ENCODE measurements at regions not wholly inside any gene's neighbourhood (a gene's known extent, or its start where the extent isn't known, plus 50 kb on each side); places are given as distances from the start of the nearest gene placed in this dataset.

DNA sequence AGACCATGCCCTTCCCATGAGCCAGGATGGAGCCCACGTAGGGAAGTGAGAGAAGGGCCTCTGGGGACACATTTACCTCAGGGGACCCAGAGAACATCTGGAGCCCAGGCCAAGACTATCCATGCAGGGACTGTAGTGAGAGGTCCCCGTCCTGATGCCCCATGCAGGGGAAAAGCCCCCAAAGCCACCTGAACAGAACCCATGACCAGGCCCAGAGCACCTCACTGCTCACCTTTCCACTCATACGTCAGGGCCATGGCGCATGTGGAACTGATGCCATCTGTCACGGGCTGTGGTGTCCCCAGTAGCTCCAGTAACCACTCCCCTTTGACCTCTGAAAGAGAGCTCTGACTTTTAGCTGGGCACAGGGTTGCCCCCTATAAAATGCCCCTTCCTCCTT, 106.5 kb upstream of the TEX51 start:
- CTCF ChIA-PET = no interaction called here
- no peak overlapping the region for H3K27ac ChIP-seq
- no peaks in the 10 kb centered on the region for H3K36me3 ChIP-seq (ENCODE audit: low read depth)
- no peaks in the 10 kb centered on the region for H3K9me3 ChIP-seq (ENCODE audit: insufficient read depth, low read depth)
- H3K4me3 ChIP-seq = no peak overlapping the region
- peaks cover 81% of the 10 kb centered on the region for H3K27me3 ChIP-seq (ENCODE audit: insufficient read depth, low read depth)
- no peaks in the 10 kb centered on the region for H4K20me1 ChIP-seq (ENCODE audit: insufficient read depth)
- POLR2A ChIA-PET (ENCODE audit: unreplicated experiment) = no interaction called here
- no peaks in the 10 kb centered on the region for H3K4me1 ChIP-seq (replicated peaks; ENCODE audit: insufficient read depth)
- no peak for DNase-seq
- no peak for TF ChIP-seq CTCF (conservative IDR thresholded peaks at IDR 0.05)
- no peak for TF ChIP-seq EZH2 (IDR thresholded peaks at IDR 0.05; ENCODE audit: low read depth)
- no peaks in the 10 kb centered on the region for H3F3A ChIP-seq (ENCODE audit: insufficient read depth, low read depth)
- no TSS peak for BruUV-seq (replicated peaks)
- H3K4me2 ChIP-seq = no peak overlapping the region
- intact Hi-C loops (cut with micrococcal nuclease; ENCODE audit: unreplicated experiment) = no loop called here
- no peaks in the 10 kb centered on the region for H3K79me2 ChIP-seq (ENCODE audit: low read depth)
- no peak overlapping the region for H2AFZ ChIP-seq
- H3K9me2 ChIP-seq (ENCODE audit: insufficient read depth) = no peaks in the 10 kb centered on the region

DNA sequence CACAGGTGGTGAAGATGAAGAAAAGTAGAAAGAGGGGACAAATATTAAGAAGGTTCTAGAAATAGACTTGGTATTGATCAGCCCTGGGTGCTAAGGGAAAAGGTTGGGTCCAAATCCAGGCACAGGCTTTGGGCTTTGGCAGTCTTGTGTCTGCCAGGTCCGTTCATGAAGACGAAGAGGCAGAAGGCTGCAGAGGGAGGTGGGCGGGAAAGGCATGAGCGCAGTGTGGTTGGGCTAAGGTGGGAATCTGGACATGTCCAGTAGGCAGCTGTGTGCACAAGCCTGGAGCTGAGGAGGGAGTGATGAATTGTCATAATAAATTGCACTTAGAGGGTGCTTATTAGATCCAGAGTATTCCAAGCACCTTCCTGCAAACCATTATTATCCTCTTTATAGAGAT, 105.7 kb upstream of the TEX51 start:
- Histone ChIP-seq H3K27ac (no peak overlapping the region), H3K4me1 (replicated peaks; ENCODE audit: insufficient read depth) (no peaks in the 10 kb centered on the region), H3K79me2 (ENCODE audit: low read depth) (no peaks in the 10 kb centered on the region), H3K27me3 (ENCODE audit: insufficient read depth, low read depth) (peaks cover 89% of the 10 kb centered on the region), H2AFZ (no peak overlapping the region), H3F3A (ENCODE audit: insufficient read depth, low read depth) (no peaks in the 10 kb centered on the region), H3K36me3 (ENCODE audit: low read depth) (no peaks in the 10 kb centered on the region), H3K9me3 (ENCODE audit: insufficient read depth, low read depth) (no peaks in the 10 kb centered on the region), H3K4me3 (no peak overlapping the region), H3K9me2 (ENCODE audit: insufficient read depth) (no peaks in the 10 kb centered on the region), H3K4me2 (no peak overlapping the region), H4K20me1 (ENCODE audit: insufficient read depth) (no peaks in the 10 kb centered on the region)
- BruUV-seq (replicated peaks) = no TSS peak
- TF ChIP-seq CTCF (conservative IDR thresholded peaks at IDR 0.05) (no peak), EZH2 (IDR thresholded peaks at IDR 0.05; ENCODE audit: low read depth) (no peak)
- DNase-seq = no peak
- ChIA-PET POLR2A (ENCODE audit: unreplicated experiment) (no interaction called here), CTCF (no interaction called here)
- intact Hi-C loops (cut with micrococcal nuclease; ENCODE audit: unreplicated experiment) = no loop called here

DNA sequence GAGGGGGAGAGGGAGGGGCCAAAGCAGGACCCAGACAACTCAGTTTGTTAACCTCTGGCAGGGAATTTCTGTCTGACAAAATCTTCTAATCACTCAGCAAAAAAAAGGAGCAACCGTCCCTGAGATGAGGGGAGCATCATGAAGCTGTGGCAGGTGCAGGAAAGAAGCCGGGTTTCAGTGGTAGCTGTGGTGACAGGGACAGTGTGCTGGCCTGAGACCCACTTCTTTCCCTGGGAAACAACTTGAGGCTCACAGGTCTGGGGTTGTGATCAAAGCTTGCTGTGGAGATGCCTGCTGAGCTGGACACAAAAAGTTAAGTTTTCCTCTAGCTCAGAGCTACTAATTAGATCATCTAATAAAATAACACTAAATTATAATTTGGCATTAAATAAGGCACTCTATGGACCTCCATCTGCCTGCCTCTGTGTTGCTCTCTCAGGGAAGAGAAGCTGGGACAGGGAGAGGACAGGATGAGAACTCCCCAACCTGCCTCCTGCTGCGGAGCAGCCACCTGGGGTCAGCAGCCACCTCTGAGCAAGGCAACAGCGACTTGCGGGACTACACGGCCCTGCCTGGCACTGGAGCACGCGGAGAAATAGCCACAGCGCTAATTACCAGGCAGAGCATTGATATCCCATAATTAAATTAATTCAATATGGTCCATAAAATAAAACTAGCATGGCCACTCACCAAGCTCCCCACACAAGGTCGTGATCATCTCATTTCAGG, 104.6 kb upstream of the TEX51 start:
- no peak for DNase-seq
- no peak overlapping the region for H3K4me2 ChIP-seq
- H3K9me3 ChIP-seq (ENCODE audit: insufficient read depth, low read depth) = no peaks in the 10 kb centered on the region
- H3K27me3 ChIP-seq (ENCODE audit: insufficient read depth, low read depth) = peaks cover 89% of the 10 kb centered on the region
- H3F3A ChIP-seq (ENCODE audit: insufficient read depth, low read depth) = no peaks in the 10 kb centered on the region
- H4K20me1 ChIP-seq (ENCODE audit: insufficient read depth) = no peaks in the 10 kb centered on the region
- H3K9me2 ChIP-seq (ENCODE audit: insufficient read depth) = no peaks in the 10 kb centered on the region
- BruUV-seq (replicated peaks) = no TSS peak
- intact Hi-C loops (cut with micrococcal nuclease; ENCODE audit: unreplicated experiment) = no loop called here
- no peak for TF ChIP-seq CTCF (conservative IDR thresholded peaks at IDR 0.05)
- no peak for TF ChIP-seq EZH2 (IDR thresholded peaks at IDR 0.05; ENCODE audit: low read depth)
- no peaks in the 10 kb centered on the region for H3K36me3 ChIP-seq (ENCODE audit: low read depth)
- no peaks in the 10 kb centered on the region for H3K4me1 ChIP-seq (replicated peaks; ENCODE audit: insufficient read depth)
- H2AFZ ChIP-seq = no peak overlapping the region
- H3K27ac ChIP-seq = no peak overlapping the region
- ChIA-PET POLR2A (ENCODE audit: unreplicated experiment) (no interaction called here), CTCF (no interaction called here)
- H3K4me3 ChIP-seq = no peak overlapping the region
- no peaks in the 10 kb centered on the region for H3K79me2 ChIP-seq (ENCODE audit: low read depth)

Data from PC-9 (cell line).